Erythroblast (primary cell): ENCODE measurements at regions not wholly inside any gene's neighbourhood (a gene's known extent, or its start where the extent isn't known, plus 50 kb on each side); places are given as distances from the start of the nearest gene placed in this dataset.

Source experiments
- GATA1 ChIP-seq: IDR thresholded peaks from 2 replicates; pipeline ENCODE4 v1.6.1; 2011; ENCODE audit warnings: low read depth, mild to moderate bottlenecking, control low read depth, low read length, moderate library complexity
- POLR2A ChIP-seq: IDR thresholded peaks from 2 replicates; pipeline ENCODE4 v1.6.1; 2011; ENCODE audit warnings: mild to moderate bottlenecking, low read length

DNA sequence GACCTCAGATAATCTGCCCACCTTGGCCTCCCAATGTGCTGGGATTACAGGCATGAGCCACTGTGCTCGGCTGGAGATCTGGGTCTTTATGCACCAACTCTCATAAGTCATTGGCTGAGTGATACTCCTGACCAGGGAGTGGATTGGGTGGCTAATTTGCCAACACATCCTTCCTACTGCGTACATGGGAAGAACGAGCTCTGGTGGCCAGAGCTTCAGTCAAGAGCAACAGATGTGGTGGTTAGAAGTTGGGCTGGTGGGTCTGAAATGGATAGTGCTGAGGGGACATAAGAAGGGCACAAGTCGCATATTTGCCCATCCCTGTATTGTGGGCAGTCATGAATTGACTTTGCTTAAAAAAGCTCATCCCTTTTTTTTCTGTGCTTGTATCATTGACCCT lies 74.1 kb upstream of the AMPD3 start:
- TF ChIP-seq POLR2A = no peak
- TF ChIP-seq GATA1 = no peak
